ENCODE measurements at regions not wholly inside any gene's neighbourhood (a gene's known extent, or its start where the extent isn't known, plus 50 kb on each side); places are given as distances from the start of the nearest gene placed in this dataset.

- no peak for TF ChIP-seq CTCF (IDR thresholded peaks at IDR 0.05)
- Mint-ChIP-seq H3K4me3 (no peak overlapping the region), H3K36me3 (ENCODE audit: low read depth) (no peaks in the 10 kb centered on the region; the same call in 1 of the 2 replicates), H3K9me3 (peaks cover 6% of the 10 kb centered on the region; the same call in 1 of the 2 replicates), H3K4me1 (ENCODE audit: low read depth) (peaks cover 34% of the 10 kb centered on the region), H3K27me3 (ENCODE audit: insufficient read depth) (peaks cover 16% of the 10 kb centered on the region), H3K27ac (no peak overlapping the region)
- no peak for DNase-seq
These were observed 216.0 kb upstream of the TAPT1 start for GRCh38 chr4:16442296-16442695.

- Mint-ChIP-seq H3K4me1 (ENCODE audit: low read depth) (peaks cover 34% of the 10 kb centered on the region), H3K9me3 (peaks cover 8% of the 10 kb centered on the region; the same call in 1 of the 2 replicates), H3K27me3 (ENCODE audit: insufficient read depth) (peaks cover 15% of the 10 kb centered on the region), H3K36me3 (ENCODE audit: low read depth) (no peaks in the 10 kb centered on the region; the same call in none of the 2 replicates), H3K27ac (no peak overlapping the region), H3K4me3 (no peak overlapping the region)
- TF ChIP-seq CTCF (IDR thresholded peaks at IDR 0.05), result no peak
- no peak for DNase-seq
These were observed 213.5 kb upstream of the TAPT1 start for GRCh38 chr4:16439768-16440167.

- Mint-ChIP-seq H3K9me3 (peaks cover 8% of the 10 kb centered on the region; the same call in 1 of the 2 replicates), H3K27me3 (ENCODE audit: insufficient read depth) (peaks cover 17% of the 10 kb centered on the region), H3K27ac (no peak overlapping the region), H3K4me3 (peak overlapping the region; percentile 46), H3K36me3 (ENCODE audit: low read depth) (no peaks in the 10 kb centered on the region; the same call in none of the 2 replicates), H3K4me1 (ENCODE audit: low read depth) (peaks cover 34% of the 10 kb centered on the region)
- no peak for TF ChIP-seq CTCF (IDR thresholded peaks at IDR 0.05)
- DNase-seq, result peak; percentile 11
These were observed 212.7 kb upstream of the TAPT1 start for GRCh38 chr4:16438986-16439385.

- Mint-ChIP-seq H3K4me1 (ENCODE audit: low read depth) (peaks cover 34% of the 10 kb centered on the region), H3K9me3 (peaks cover 8% of the 10 kb centered on the region; the same call in 1 of the 2 replicates), H3K27me3 (ENCODE audit: insufficient read depth) (peaks cover 17% of the 10 kb centered on the region), H3K4me3 (peak overlapping the region; percentile 46; the same call in 1 of the 2 replicates), H3K27ac (0 out of 2 replicates have a peak overlapping the region, but pooled peaks have one; percentile 29), H3K36me3 (ENCODE audit: low read depth) (no peaks in the 10 kb centered on the region; the same call in none of the 2 replicates)
- peak; percentile 38 for DNase-seq
- no peak for TF ChIP-seq CTCF (IDR thresholded peaks at IDR 0.05)
These were observed 211.6 kb upstream of the TAPT1 start for GRCh38 chr4:16437836-16438235.

- Mint-ChIP-seq H3K27ac (no peak overlapping the region), H3K9me3 (no peaks in the 10 kb centered on the region), H3K27me3 (ENCODE audit: insufficient read depth) (peaks cover 19% of the 10 kb centered on the region), H3K4me1 (ENCODE audit: low read depth) (no peaks in the 10 kb centered on the region), H3K36me3 (ENCODE audit: low read depth) (no peaks in the 10 kb centered on the region; the same call in 1 of the 2 replicates), H3K4me3 (no peak overlapping the region)
- DNase-seq, result no peak
- no peak for TF ChIP-seq CTCF (IDR thresholded peaks at IDR 0.05)
These were observed 205.6 kb upstream of the TAPT1 start for GRCh38 chr4:16431866-16432265.
